Ishikawa (cell line): ENCODE measurements at regions not wholly inside any gene's neighbourhood (a gene's known extent, or its start where the extent isn't known, plus 50 kb on each side); places are given as distances from the start of the nearest gene placed in this dataset.

ENCODE experiments used
- CEBPB ChIP-seq: IDR thresholded peaks from 2 replicates; pipeline ENCODE4 v1.6.1; 2012
- CREB1 ChIP-seq: IDR thresholded peaks from 2 replicates; pipeline ENCODE4 v1.6.1; 2012; ENCODE audit warnings: low read depth
- EGR1 ChIP-seq: IDR thresholded peaks from 2 replicates; pipeline ENCODE4 v1.6.1; 2012
- EP300 ChIP-seq: IDR thresholded peaks from 2 replicates; pipeline ENCODE4 v1.6.1; 2012; ENCODE audit warnings: borderline replicate concordance
- FOXM1 ChIP-seq: IDR thresholded peaks from 2 replicates; pipeline ENCODE4 v1.6.1; 2012; ENCODE audit warnings: low read depth, borderline replicate concordance
- NFIC ChIP-seq: IDR thresholded peaks from 2 replicates; pipeline ENCODE4 v1.6.1; 2012
- RAD21 ChIP-seq: IDR thresholded peaks from 2 replicates; pipeline ENCODE4 v1.6.1; 2012; ENCODE audit warnings: low read depth
- TAF1 ChIP-seq: IDR thresholded peaks from 2 replicates; pipeline ENCODE4 v1.6.1; 2012; ENCODE audit warnings: low read depth, mild to moderate bottlenecking
- TCF12 ChIP-seq: IDR thresholded peaks from 2 replicates; pipeline ENCODE4 v1.6.1; 2012; ENCODE audit warnings: low read depth
- TEAD4 ChIP-seq: IDR thresholded peaks from 2 replicates; pipeline ENCODE4 v1.6.1; 2012
- USF1 ChIP-seq: IDR thresholded peaks from 2 replicates; pipeline ENCODE4 v1.6.1; 2012
- YY1 ChIP-seq: IDR thresholded peaks from 2 replicates; pipeline ENCODE4 v1.6.1; 2012; ENCODE audit warnings: low read depth
- ZBTB7A ChIP-seq: IDR thresholded peaks from 2 replicates; pipeline ENCODE4 v1.6.1; 2012; ENCODE audit warnings: low read depth
- TF ChIP-seq, protein P1 (sequence below): IDR thresholded peaks from 2 replicates; pipeline ENCODE4 v1.6.1; 2012
- TF ChIP-seq, protein P2 (sequence below): IDR thresholded peaks from 2 replicates; pipeline ENCODE4 v1.6.1; 2012; ENCODE audit warnings: low read depth, mild to moderate bottlenecking

- TF ChIP-seq CEBPB (no peak), EP300 (no peak), ZBTB7A (no peak), TCF12 (no peak), USF1 (no peak), CREB1 (no peak), NFIC (no peak), FOXM1 (no peak), TEAD4 (no peak), RAD21 (no peak), YY1 (no peak), EGR1 (no peak), TAF1 (no peak)
- TF ChIP-seq, protein P1, sequence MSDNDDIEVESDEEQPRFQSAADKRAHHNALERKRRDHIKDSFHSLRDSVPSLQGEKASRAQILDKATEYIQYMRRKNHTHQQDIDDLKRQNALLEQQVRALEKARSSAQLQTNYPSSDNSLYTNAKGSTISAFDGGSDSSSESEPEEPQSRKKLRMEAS = no peak
- TF ChIP-seq, protein P2, sequence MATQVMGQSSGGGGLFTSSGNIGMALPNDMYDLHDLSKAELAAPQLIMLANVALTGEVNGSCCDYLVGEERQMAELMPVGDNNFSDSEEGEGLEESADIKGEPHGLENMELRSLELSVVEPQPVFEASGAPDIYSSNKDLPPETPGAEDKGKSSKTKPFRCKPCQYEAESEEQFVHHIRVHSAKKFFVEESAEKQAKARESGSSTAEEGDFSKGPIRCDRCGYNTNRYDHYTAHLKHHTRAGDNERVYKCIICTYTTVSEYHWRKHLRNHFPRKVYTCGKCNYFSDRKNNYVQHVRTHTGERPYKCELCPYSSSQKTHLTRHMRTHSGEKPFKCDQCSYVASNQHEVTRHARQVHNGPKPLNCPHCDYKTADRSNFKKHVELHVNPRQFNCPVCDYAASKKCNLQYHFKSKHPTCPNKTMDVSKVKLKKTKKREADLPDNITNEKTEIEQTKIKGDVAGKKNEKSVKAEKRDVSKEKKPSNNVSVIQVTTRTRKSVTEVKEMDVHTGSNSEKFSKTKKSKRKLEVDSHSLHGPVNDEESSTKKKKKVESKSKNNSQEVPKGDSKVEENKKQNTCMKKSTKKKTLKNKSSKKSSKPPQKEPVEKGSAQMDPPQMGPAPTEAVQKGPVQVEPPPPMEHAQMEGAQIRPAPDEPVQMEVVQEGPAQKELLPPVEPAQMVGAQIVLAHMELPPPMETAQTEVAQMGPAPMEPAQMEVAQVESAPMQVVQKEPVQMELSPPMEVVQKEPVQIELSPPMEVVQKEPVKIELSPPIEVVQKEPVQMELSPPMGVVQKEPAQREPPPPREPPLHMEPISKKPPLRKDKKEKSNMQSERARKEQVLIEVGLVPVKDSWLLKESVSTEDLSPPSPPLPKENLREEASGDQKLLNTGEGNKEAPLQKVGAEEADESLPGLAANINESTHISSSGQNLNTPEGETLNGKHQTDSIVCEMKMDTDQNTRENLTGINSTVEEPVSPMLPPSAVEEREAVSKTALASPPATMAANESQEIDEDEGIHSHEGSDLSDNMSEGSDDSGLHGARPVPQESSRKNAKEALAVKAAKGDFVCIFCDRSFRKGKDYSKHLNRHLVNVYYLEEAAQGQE = no peak
Observed at GRCh38 chr9:129478461-129478860, 142.4 kb downstream of the C9orf50 start.

GRCh38 chr9:129476821-129477611 is 143.9 kb downstream of the C9orf50 start:
- TF ChIP-seq, protein P2 = no peak
- TF ChIP-seq TEAD4 = no peak
- TF ChIP-seq FOXM1 = no peak

- TF ChIP-seq YY1 = no peak
- TF ChIP-seq TCF12 = no peak
- TF ChIP-seq USF1 = peak; percentile 78
Observed at GRCh38 chr9:129474740-129475404, 146.0 kb downstream of the C9orf50 start.

GRCh38 chr9:129473523-129474244 is 147.2 kb downstream of the C9orf50 start:
- TF ChIP-seq TCF12 = no peak; the same call in 1 of the 2 replicates
- TF ChIP-seq, protein P1 = no peak
- TF ChIP-seq ZBTB7A = no peak
- TF ChIP-seq TAF1 = no peak
- TF ChIP-seq CREB1 = no peak
- TF ChIP-seq EGR1 = peak; percentile 92
- TF ChIP-seq FOXM1 = no peak; the same call in 1 of the 2 replicates
- no peak for TF ChIP-seq EP300
- no peak for TF ChIP-seq CEBPB
- 0 out of 2 replicates have a peak, but pooled peaks have one; percentile 19 for TF ChIP-seq USF1

- TF ChIP-seq FOXM1 (no peak), USF1 (no peak), EP300 (no peak), CEBPB (no peak), ZBTB7A (no peak), TEAD4 (no peak), TCF12 (no peak), NFIC (no peak), YY1 (no peak), EGR1 (no peak), RAD21 (no peak)
- TF ChIP-seq, protein P1 = no peak
Observed at GRCh38 chr9:129472651-129473102, 148.2 kb downstream of the C9orf50 start.
